UCSD-AML1 (cell line): ENCODE measurements at regions not wholly inside any gene's neighbourhood (a gene's known extent, or its start where the extent isn't known, plus 50 kb on each side); places are given as distances from the start of the nearest gene placed in this dataset.
"Not testable (repeated sequence)": the region's sequence is repeated elsewhere in the genome, so short reads cannot be mapped to it uniquely, and the experiment has no call there.

ENCODE experiments used
- DNase-seq: peaks from one replicate; lab custom pipeline; 2025; ENCODE audit not compliant: unreplicated experiment; lab: John Stamatoyannopoulos, UW

GRCh38 chr22:48315439-48316256, 1512.0 kb downstream of the BRD1 start:
- no peak for DNase-seq

GRCh38 chr22:48314073-48314472, 1513.6 kb downstream of the BRD1 start:
- DNase-seq = no peak

- DNase-seq = no peak
Measured at GRCh38 chr22:48313175-48313830, 1514.4 kb downstream of the BRD1 start.

GRCh38 chr22:48310740-48311139, 1516.9 kb downstream of the BRD1 start:
- DNase-seq = no peak

DNA sequence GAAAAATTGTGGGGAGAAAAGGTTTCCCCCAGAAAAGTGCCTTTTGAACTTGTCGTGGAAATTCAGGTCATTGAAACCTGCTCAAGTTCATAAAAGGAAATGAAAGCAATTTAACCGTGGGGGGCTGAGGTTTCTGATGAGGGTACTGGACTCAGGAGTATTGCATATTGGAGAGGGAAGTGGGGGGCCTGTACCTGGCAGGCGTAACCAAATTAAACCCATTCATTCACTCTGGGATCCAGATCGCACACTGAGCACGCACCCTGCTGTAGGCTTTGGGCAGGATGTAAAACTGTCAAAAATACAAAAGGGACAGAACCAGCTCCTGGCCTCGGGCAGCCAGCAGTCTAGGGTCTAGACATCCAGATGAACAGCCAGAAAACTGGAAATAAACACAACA, 1517.4 kb downstream of the BRD1 start:
- DNase-seq = no peak

DNA sequence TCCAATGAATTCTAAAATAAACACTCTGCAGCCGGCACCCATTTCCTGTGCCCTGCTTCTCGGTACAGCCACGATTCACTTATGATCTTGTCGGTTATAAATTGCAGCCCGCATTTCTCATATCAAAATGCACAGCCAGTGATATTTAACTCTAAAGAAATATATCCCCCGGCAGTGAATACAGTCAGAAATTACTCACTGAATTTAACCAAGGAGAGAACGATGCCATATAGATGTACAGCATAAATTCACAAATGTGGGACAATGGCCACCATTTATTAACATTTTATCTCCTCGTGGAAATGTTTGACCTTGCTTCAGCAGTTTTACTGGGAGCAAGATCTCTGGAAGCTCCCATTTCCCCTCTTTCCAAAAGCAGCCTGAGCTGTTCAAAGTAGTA, 1517.8 kb downstream of the BRD1 start:
- DNase-seq = no peak

DNA sequence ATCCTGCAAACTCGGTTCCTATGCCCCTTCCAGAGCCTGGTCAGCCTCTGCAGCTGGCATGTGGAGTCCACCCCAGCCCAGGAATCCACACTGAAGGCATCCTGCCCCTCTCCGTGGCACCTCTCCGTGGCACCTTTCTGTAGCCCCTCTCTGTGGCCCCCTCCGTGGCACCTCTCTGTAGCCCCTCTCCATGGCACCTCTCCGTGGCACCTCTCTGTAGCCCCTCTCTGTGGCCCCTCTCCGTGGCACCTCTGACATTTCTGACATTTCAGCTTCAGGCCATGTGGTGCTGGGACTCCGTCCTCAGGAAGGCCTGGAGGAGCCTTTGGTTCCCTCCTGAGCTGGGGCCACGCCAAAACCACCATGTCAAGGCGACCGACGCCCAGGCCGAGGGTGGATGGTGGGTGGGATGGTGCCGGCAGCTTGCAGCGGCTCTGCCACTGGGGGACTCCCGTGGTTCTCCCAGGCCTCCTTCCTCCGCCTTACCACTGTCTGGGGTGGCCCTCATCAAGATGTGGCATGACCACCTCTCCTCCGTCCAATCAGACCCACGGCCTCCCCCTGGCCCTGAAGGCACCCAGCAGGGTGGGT, 1518.5 kb downstream of the BRD1 start:
- no peak for DNase-seq

DNA sequence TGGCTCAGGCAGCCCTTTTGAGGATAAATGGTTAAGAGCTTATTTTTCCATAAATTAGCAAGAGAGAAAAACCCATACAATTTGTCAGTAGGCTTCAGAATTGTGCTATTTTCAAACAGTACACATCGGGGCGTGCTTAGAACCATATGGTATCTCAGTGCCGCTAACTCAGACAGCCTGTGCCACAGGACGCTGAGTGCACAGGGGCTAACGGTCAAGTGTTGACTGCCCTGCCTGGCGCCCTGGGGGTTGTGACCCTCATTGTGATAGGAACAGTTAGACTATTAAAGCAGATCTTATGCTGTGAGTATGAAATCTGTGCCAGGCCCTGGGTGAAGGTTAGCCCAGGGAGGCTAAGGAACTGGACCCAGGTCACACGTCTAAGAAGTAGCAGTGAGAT, 1519.7 kb downstream of the BRD1 start:
- no peak for DNase-seq

DNA sequence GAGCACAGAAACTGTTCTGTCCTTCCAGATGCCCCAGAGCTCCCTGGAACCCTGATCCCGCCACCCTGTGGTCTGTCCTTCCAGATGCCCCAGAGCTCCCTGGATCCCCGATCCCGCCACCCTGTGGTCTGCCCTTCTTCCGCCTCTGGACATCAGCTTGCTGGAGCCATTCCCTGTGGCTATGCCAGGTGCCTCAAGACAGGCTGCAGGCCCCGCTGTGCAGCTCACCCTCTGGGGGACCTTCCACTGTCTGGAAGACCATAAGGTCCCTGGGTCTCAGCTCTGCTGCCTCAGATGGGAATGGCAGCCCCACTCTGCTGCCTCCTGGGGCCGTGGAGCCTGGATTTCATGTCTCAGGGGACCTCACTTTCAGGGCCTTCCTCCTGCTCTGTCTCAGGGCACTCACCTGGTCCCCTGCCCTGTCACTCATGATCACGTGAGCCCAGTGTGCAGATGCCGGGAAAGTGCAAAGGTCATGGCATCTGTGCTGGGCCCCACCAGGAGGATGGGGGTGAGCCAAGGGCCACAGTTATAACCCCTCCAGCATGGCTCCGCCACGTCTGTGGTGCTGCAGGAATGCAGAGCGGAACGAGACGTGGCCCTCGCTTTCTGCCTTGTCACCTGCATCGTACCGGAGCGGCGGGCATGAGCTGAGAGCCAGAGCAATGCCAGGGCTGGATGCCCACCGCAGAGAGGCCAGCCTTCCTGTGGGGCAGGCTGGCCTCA, 1520.7 kb downstream of the BRD1 start:
- DNase-seq = no peak

- no peak for DNase-seq
Measured at GRCh38 chr22:48306284-48306683, 1521.4 kb downstream of the BRD1 start.

DNA sequence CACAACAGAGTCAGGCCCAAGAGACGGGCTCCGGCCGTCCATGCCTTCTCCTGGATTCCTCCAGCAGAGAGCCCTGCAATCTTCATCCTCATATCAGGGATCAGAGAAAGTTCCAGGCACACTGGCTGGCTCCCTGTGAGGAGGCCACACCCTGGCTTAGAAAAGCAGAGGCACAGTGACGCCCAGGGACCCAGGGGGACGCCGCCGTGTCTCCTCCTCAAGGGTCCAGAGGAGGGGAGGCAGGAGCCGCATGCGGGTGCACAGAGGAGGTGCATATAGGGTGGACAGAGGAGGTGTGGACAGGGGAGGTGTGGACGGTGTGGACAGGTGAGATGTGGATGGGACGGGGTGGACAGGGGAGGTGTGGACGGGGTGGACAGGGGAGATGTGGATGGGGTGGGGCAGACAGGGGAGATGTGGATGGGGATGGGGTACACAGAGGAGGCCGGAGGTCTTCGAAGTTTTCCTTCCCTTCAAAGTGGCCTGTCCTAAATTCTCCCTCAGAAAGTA, 1521.9 kb downstream of the BRD1 start:
- no peak for DNase-seq

GRCh38 chr22:48303369-48303725, 1524.3 kb downstream of the BRD1 start:
- DNase-seq = no peak

DNA sequence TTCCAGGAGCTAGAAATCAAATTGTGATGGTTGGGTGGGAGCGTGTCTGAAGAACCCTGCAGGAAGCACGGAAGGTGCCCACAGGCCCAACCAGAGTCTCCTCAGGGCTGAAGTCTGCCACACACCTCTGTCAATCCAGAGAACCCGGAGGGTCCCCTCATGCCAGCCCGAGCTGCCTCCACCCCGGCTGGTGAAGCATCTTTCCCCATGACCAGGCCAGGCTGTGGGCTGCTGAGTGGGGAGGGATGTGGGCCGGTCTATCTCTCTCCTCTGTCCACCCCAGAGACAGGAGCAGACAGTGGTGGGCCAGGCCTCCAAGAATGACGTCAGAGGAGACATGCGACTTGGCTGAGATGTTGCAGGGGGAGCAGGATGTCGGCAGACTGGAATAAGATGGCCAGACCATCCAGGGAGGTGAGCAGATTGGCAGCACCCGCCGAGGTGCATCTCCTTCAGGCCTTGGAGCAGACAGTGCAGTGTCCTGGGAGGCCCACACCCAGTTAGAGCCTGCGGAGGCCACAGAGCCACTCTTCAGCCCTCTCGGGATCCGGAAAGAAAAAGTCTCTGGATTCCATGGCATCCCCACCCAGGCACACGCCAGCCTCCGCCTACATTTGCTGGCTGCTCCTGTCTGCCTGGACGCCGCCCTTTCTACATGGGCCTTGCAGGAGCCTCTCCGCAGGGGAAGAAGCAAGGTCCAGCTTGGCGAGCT, 1524.9 kb downstream of the BRD1 start:
- no peak for DNase-seq

DNA sequence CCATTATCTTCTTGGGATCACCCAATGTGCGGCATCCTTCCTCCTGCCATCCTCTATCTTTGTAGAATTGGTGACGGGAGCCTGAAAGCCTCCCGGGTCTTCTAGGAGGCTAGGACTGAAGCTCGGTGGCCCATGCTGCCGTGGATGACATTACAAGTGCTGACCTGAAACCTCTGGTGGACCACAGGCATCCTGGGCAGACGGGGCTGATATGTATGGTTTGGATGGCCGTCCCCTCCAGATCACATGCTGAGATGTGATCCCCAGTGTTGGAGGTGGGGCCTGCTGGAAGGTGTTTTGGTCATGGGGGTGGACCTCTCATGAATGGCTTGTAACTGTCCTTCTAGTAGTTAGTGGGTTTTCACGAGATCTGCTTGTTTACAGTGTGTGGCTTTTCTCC, 1525.8 kb downstream of the BRD1 start:
- no peak for DNase-seq

GRCh38 chr22:48301421-48301820, 1526.3 kb downstream of the BRD1 start:
- DNase-seq = no peak

GRCh38 chr22:48300877-48301276, 1526.8 kb downstream of the BRD1 start:
- DNase-seq = no peak

DNA sequence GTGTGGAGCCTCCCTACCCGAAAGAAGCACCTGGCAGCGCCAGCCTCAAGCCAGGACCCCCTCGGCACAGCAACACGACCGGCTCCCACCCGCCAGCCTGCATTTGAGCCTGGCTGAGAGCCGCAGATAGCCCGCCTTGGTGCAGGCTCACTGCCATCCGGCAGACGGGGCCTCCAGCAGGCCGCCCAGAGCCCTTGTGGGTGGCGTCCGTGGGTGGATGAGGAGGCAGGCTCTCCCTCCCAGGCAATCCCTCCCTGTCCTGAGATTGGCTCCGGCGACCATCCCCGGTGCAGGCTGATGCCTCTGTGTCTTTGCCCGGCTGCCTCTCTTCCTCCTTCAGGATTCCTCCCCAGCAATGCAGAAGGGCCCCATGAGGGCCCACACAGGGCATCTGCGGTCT, 1527.9 kb downstream of the BRD1 start:
- DNase-seq = no peak

- DNase-seq = no peak
Measured at GRCh38 chr22:48299124-48299523, 1528.5 kb downstream of the BRD1 start.

DNA sequence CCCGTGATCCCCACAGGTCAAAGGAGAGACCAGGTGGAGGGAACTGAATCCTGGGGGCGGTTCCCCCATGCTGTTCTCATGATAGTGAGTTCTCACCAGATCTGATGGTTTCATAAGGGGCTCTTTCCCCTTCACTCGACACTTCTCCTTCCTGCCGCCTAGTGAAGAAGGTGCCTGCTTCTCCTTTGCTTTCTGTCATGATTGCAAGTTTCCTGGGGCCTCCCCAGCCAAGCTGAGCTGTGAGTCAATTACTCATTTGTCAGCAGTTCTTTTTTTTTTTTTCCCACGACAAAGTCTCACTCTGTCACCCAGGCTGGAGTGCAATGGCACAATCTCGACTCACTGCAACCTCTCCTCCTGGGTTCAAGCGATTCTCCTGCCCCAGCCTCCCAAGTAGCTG, 1530.4 kb downstream of the BRD1 start:
- no peak for DNase-seq

- not testable (repeated sequence) for DNase-seq
Measured at GRCh38 chr22:48289954-48290353, 1527.5 kb downstream of the TBC1D22A start.

GRCh38 chr22:48288376-48288940, 1526.0 kb downstream of the TBC1D22A start:
- no peak for DNase-seq
